GM12878 (cell line): ENCODE measurements at regions not wholly inside any gene's neighbourhood (a gene's known extent, or its start where the extent isn't known, plus 50 kb on each side); places are given as distances from the start of the nearest gene placed in this dataset.

Experiments used
- ATAC-seq: fragments of 200-7000 bp; cut with Tn5 transposase; 3 replicates; pipeline ENCODE4 v1.9.1; 2020; ENCODE audit warnings: mild to moderate bottlenecking, moderate library complexity
- BruUV-seq: library from RNA; stranded (reverse); fragments of 400-500 nt; replicated peaks from 2 replicates; lab custom pipeline; 2021; lab: Mats Ljungman, UMichigan
- CTCF ChIA-PET: fragments of 300-600 bp; sonication (Branson Sonifier 250); formaldehyde crosslinking; extraction: SDS; loops from one replicate; lab custom pipeline; 2021; ENCODE audit warnings: inconsistent platforms; lab: Yijun Ruan, JAX
- POLR2A ChIA-PET: fragments of 350-600 bp; formaldehyde crosslinking; extraction: SDS; loops from one replicate; lab custom pipeline; 2021; ENCODE audit warnings: inconsistent platforms; lab: Charles Lee
- RAD21 ChIA-PET: fragments of 300-600 bp; sonication (Branson Sonifier 250); formaldehyde crosslinking; loops from one replicate; lab custom pipeline; 2023; ENCODE audit warnings: antibody characterized with exemption; ENCODE audit not compliant: unreplicated experiment; lab: Charles Lee
- SMC1A ChIA-PET: fragments of 300-600 bp; sonication (Branson Sonifier 250); formaldehyde crosslinking; loops from one replicate; lab custom pipeline; 2023; ENCODE audit not compliant: unreplicated experiment, uncharacterized antibody; lab: Charles Lee
- DNase-seq: peaks from one replicate; pipeline ENCODE4 v3.0.0-alpha.2; 2011; ENCODE audit warnings: low read depth, low spot score
- FAIRE-seq: peaks from 3 replicates; lab custom pipeline; 2011; peaks lifted over from hg19 to GRCh38; lab: Jason Lieb, UNC
- H2AFZ ChIP-seq: 2 replicates; pipeline ENCODE4 v1.6.0; 2011; ENCODE audit warnings: low read depth, low read length, control low read depth; ENCODE audit not compliant: control insufficient read depth
- H3K27ac ChIP-seq: 2 replicates; pipeline ENCODE4 v1.5.1; 2011; ENCODE audit warnings: control low read depth; ENCODE audit not compliant: control insufficient read depth, insufficient read depth
- H3K27me3 ChIP-seq, 2 experiments: replicated peaks in 1 of 2; 2 replicates each; pipeline versions ENCODE4 v1.6.0 to v1.6.1; 2011; ENCODE audit warnings: low read length in 1 of 2; ENCODE audit not compliant: control insufficient read depth in 2 of 2, insufficient read depth in 2 of 2
- H3K36me3 ChIP-seq, 2 experiments: 2 replicates each; pipeline ENCODE4 v1.5.1; 2011; ENCODE audit warnings: low read length in 1 of 2; ENCODE audit not compliant: control insufficient read depth in 2 of 2, insufficient read depth in 2 of 2
- H3K4me1 ChIP-seq: 2 replicates; pipeline ENCODE4 v1.6.1; 2011; ENCODE audit warnings: mild to moderate bottlenecking, low read length, moderate library complexity, mixed read lengths; ENCODE audit not compliant: control insufficient read depth, insufficient read depth
- H3K4me2 ChIP-seq: 2 replicates; pipeline ENCODE4 v1.6.0; 2011; ENCODE audit warnings: control low read depth; ENCODE audit not compliant: control insufficient read depth, insufficient read depth
- H3K4me3 ChIP-seq: fragments of 200-600 bp; sonication (generic); 2 replicates; pipeline ENCODE4 v1.5.1; 2016
- H3K79me2 ChIP-seq: 2 replicates; pipeline ENCODE4 v1.6.0; 2011; ENCODE audit warnings: low read length; ENCODE audit not compliant: control insufficient read depth, insufficient read depth
- H3K9ac ChIP-seq: 2 replicates; pipeline ENCODE4 v1.8.0; 2011; ENCODE audit warnings: low read length, control low read depth, mixed read lengths; ENCODE audit not compliant: control insufficient read depth, insufficient read depth
- H3K9me3 ChIP-seq: replicated peaks from 3 replicates; pipeline ENCODE4 v1.5.1; 2011; ENCODE audit warnings: mild to moderate bottlenecking, low read length; ENCODE audit not compliant: control insufficient read depth, insufficient read depth
- H4K20me1 ChIP-seq: 2 replicates; pipeline ENCODE4 v1.6.0; 2011; ENCODE audit not compliant: control insufficient read depth, insufficient read depth
- CREB1 ChIP-seq: IDR thresholded peaks from 2 replicates; pipeline ENCODE4 v1.6.1; 2012; ENCODE audit warnings: low read depth, mild to moderate bottlenecking, inconsistent platforms
- DPF2 ChIP-seq: fragments of 450-650 bp; IDR thresholded peaks from 2 replicates; pipeline ENCODE4 v1.6.1; 2017; ENCODE audit warnings: mild to moderate bottlenecking
- EP300 ChIP-seq, 2 experiments: fragments of 150-350 bp in 1 of 2; IDR thresholded peaks; 2 replicates each; pipeline ENCODE4 v1.6.1; 2011 to 2012; ENCODE audit warnings: low read depth in 2 of 2, low read length in 2 of 2, borderline replicate concordance in 1 of 2, improper control_type of control experiment in 1 of 2, inconsistent platforms in 1 of 2; ENCODE audit not compliant: control insufficient read depth in 1 of 2
- ESRRA ChIP-seq: IDR thresholded peaks from 2 replicates; pipeline ENCODE4 v1.6.1; 2012; ENCODE audit warnings: mild to moderate bottlenecking, low read length, improper control_type of control experiment
- MYB ChIP-seq: fragments of 150-350 bp; IDR thresholded peaks from 2 replicates; pipeline ENCODE4 v1.6.1; 2014; ENCODE audit warnings: mild to moderate bottlenecking, low read depth, low read length, borderline replicate concordance
- RB1 ChIP-seq: fragments of 450-650 bp; formaldehyde crosslinking; IDR thresholded peaks from 2 replicates; pipeline ENCODE4 v1.6.1; 2017; ENCODE audit warnings: mild to moderate bottlenecking, borderline replicate concordance
- SMARCA5 ChIP-seq: fragments of 450-650 bp; IDR thresholded peaks from 2 replicates; pipeline ENCODE4 v1.6.1; 2017; ENCODE audit warnings: mild to moderate bottlenecking
- SRF ChIP-seq, 2 experiments: IDR thresholded peaks; 2 replicates each; pipeline ENCODE4 v1.6.1; 2011; ENCODE audit warnings: low read depth in 2 of 2, low read length in 2 of 2, mild to moderate bottlenecking in 1 of 2, moderate library complexity in 1 of 2
- STAT1 ChIP-seq: fragments of 450-650 bp; conservative IDR thresholded peaks from 2 replicates; pipeline ENCODE4 v1.6.1; 2014; ENCODE audit warnings: antibody characterized with exemption, mild to moderate bottlenecking
- ZNF24 ChIP-seq: fragments of 450-650 bp; IDR thresholded peaks from 2 replicates; pipeline ENCODE4 v1.6.1; 2017; ENCODE audit warnings: antibody characterized with exemption, mild to moderate bottlenecking
- ZNF274 ChIP-seq: IDR thresholded peaks from one replicate; pipeline ENCODE4 v1.8.0; 2011; ENCODE audit not compliant: insufficient read length, insufficient read depth
- ZNF622 ChIP-seq: fragments of 450-650 bp; IDR thresholded peaks from 2 replicates; pipeline ENCODE4 v1.6.1; 2017; ENCODE audit warnings: mild to moderate bottlenecking, inconsistent platforms
- WGBS: methylation state at CpG from one replicate; pipeline ENCODE4 v1.1.6; 2016; ENCODE audit warnings: low lambda C conversion rate; ENCODE audit not compliant: insufficient replicate concordance, insufficient coverage; ENCODE audit errors: missing lambda C conversion rate; 5-methylcytosine and 5-hydroxymethylcytosine counted together
- in situ Hi-C: fragments of 300-500 bp; cut with MboI; formaldehyde crosslinking; loops from 9 replicates; pipeline ENCODE4 v1.14.3; 2018; ENCODE audit warnings: mixed read lengths
- intact Hi-C: fragments of 100-400 bp; cut with micrococcal nuclease; formaldehyde crosslinking; loops from one replicate; pipeline ENCODE4 v1.14.2; 2022; ENCODE audit not compliant: unreplicated experiment
- TF ChIP-seq, protein P1 (sequence below): fragments of 450-650 bp; IDR thresholded peaks from 2 replicates; pipeline ENCODE4 v1.6.1; 2018; ENCODE audit warnings: mild to moderate bottlenecking, low read depth, moderate library complexity; ENCODE audit not compliant: partially characterized antibody
- TF ChIP-seq, protein P2 (sequence below): IDR thresholded peaks from 2 replicates; pipeline ENCODE4 v1.6.1; 2011; ENCODE audit warnings: mild to moderate bottlenecking, low read depth, low read length, moderate library complexity; ENCODE audit not compliant: insufficient replicate concordance
- TF ChIP-seq, protein P3 (sequence below): fragments of 450-650 bp; IDR thresholded peaks from 2 replicates; pipeline ENCODE4 v1.6.1; 2018; ENCODE audit warnings: borderline replicate concordance, mild to moderate bottlenecking; ENCODE audit not compliant: partially characterized antibody
- TF ChIP-seq, protein P4 (sequence below): fragments of 450-650 bp; IDR thresholded peaks from 2 replicates; pipeline ENCODE4 v1.6.1; 2014; ENCODE audit warnings: mild to moderate bottlenecking

DNA sequence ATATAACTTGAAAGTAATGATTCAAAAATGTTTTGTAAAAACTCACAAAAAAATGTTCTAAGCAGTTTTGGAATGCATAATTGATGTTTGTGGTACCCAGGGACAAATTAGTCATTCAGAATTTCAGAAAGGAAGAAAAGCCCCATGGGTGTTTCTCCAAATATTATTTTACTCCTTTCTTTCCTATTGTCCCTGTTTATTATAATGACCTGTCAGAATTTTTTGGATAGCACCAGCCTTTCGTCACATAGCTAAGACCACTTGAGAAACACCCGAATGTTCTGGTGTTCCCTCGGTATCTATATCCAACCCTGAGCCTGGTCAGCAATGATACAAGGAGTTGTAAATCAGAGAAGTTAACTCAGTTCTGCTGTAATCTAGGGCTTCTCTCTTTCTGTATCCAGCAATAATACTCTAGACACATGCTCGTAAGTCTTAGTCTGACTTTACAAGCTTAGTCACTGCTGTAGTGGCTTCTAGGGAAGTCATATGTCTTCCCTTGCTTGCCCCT lies 64.8 kb upstream of the MEOX2 start:
- 29% methylated on average over 4 of the region's 4 CpGs for WGBS
- H3K79me2 ChIP-seq = no peaks in the 10 kb centered on the region
- H3K27ac ChIP-seq = no peak overlapping the region
- ChIA-PET CTCF (no interaction called here), POLR2A (no interaction called here), RAD21 (no interaction called here), SMC1A (no interaction called here)
- H2AFZ ChIP-seq = no peak overlapping the region
- in situ Hi-C loops (no loop called here), intact Hi-C loops (no loop called here)
- BruUV-seq = no TSS peak
- no peak overlapping the region for H3K4me2 ChIP-seq
- no peaks in the 10 kb centered on the region for H3K36me3 ChIP-seq
- H3K4me1 ChIP-seq = no peaks in the 10 kb centered on the region
- no peak overlapping the region for H3K4me3 ChIP-seq
- FAIRE-seq (no peak), DNase-seq (no peak), ATAC-seq (no peak)
- H4K20me1 ChIP-seq = no peaks in the 10 kb centered on the region
- no peak overlapping the region for H3K9ac ChIP-seq
- no peaks in the 10 kb centered on the region for H3K27me3 ChIP-seq
- no peaks in the 10 kb centered on the region for H3K9me3 ChIP-seq
- TF ChIP-seq SRF (IDR thresholded peaks at IDR 0.05; ENCODE audit: low read depth in 2 of 2, low read length in 2 of 2) (no peak), STAT1 (no peak), CREB1 (no peak), ZNF24 (no peak), MYB (no peak), ESRRA (no peak), ZNF622 (no peak), DPF2 (no peak), EP300 (IDR thresholded peaks at IDR 0.05; ENCODE audit: borderline replicate concordance in 1 of 2, control insufficient read depth in 1 of 2, low read depth in 2 of 2, low read length in 2 of 2) (no peak), ZNF274 (no peak), SMARCA5 (no peak), RB1 (no peak)
- TF ChIP-seq, protein P1, sequence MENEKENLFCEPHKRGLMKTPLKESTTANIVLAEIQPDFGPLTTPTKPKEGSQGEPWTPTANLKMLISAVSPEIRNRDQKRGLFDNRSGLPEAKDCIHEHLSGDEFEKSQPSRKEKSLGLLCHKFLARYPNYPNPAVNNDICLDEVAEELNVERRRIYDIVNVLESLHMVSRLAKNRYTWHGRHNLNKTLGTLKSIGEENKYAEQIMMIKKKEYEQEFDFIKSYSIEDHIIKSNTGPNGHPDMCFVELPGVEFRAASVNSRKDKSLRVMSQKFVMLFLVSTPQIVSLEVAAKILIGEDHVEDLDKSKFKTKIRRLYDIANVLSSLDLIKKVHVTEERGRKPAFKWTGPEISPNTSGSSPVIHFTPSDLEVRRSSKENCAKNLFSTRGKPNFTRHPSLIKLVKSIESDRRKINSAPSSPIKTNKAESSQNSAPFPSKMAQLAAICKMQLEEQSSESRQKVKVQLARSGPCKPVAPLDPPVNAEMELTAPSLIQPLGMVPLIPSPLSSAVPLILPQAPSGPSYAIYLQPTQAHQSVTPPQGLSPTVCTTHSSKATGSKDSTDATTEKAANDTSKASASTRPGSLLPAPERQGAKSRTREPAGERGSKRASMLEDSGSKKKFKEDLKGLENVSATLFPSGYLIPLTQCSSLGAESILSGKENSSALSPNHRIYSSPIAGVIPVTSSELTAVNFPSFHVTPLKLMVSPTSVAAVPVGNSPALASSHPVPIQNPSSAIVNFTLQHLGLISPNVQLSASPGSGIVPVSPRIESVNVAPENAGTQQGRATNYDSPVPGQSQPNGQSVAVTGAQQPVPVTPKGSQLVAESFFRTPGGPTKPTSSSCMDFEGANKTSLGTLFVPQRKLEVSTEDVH = no peak
- TF ChIP-seq, protein P2, sequence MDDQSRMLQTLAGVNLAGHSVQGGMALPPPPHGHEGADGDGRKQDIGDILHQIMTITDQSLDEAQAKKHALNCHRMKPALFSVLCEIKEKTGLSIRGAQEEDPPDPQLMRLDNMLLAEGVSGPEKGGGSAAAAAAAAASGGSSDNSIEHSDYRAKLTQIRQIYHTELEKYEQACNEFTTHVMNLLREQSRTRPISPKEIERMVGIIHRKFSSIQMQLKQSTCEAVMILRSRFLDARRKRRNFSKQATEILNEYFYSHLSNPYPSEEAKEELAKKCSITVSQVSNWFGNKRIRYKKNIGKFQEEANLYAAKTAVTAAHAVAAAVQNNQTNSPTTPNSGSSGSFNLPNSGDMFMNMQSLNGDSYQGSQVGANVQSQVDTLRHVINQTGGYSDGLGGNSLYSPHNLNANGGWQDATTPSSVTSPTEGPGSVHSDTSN = no peak
- TF ChIP-seq, protein P3, sequence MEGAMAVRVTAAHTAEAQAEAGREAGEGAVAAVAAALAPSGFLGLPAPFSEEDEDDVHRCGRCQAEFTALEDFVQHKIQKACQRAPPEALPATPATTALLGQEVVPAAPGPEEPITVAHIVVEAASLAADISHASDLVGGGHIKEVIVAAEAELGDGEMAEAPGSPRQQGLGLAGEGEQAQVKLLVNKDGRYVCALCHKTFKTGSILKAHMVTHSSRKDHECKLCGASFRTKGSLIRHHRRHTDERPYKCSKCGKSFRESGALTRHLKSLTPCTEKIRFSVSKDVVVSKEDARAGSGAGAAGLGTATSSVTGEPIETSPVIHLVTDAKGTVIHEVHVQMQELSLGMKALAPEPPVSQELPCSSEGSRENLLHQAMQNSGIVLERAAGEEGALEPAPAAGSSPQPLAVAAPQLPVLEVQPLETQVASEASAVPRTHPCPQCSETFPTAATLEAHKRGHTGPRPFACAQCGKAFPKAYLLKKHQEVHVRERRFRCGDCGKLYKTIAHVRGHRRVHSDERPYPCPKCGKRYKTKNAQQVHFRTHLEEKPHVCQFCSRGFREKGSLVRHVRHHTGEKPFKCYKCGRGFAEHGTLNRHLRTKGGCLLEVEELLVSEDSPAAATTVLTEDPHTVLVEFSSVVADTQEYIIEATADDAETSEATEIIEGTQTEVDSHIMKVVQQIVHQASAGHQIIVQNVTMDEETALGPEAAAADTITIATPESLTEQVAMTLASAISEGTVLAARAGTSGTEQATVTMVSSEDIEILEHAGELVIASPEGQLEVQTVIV = no peak
- TF ChIP-seq, protein P4, sequence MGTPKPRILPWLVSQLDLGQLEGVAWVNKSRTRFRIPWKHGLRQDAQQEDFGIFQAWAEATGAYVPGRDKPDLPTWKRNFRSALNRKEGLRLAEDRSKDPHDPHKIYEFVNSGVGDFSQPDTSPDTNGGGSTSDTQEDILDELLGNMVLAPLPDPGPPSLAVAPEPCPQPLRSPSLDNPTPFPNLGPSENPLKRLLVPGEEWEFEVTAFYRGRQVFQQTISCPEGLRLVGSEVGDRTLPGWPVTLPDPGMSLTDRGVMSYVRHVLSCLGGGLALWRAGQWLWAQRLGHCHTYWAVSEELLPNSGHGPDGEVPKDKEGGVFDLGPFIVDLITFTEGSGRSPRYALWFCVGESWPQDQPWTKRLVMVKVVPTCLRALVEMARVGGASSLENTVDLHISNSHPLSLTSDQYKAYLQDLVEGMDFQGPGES = no peak
